ENCODE measurements at regions not wholly inside any gene's neighbourhood (a gene's known extent, or its start where the extent isn't known, plus 50 kb on each side); places are given as distances from the start of the nearest gene placed in this dataset.
A peak's percentile ranks its signal among the peaks of the same experiment; 100 is the strongest.

DNA sequence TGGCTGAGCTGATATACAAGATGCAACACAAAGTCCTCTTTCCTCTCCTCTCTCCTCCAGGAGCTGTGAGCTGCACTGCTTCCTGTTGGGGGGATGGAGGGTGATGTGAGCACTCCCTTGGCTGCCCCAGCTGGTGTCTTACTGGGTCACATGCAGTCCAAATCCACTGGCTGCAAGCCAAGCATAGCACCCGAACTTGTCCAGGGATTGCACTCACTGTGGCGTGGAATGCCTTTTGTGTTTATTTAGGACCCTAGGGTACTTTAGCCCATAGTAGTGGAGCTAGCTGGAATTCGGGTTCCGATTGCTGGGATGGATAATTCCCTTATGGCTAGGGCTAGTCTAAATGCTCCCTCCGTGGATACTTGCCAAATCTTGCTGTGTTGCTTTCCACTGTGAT lies 424.9 kb upstream of the SYT1 start:
- Histone ChIP-seq H3K9ac (ENCODE audit: low read depth, low read length) (no peak overlapping the region), H3K36me3 (ENCODE audit: control insufficient read depth, insufficient read depth, low read length) (no peaks in the 10 kb centered on the region), H2AK9ac (replicated peaks; ENCODE audit: low read depth, low read length, poor library complexity) (no peak overlapping the region), H3K4ac (ENCODE audit: low read depth, low read length) (no peak overlapping the region), H3K79me1 (ENCODE audit: low read depth in 1 of 2, low read length in 2 of 2) (no peaks in the 10 kb centered on the region), H2BK120ac (ENCODE audit: low read depth, low read length) (no peak overlapping the region), H3K18ac (ENCODE audit: low read depth, low read length) (no peak overlapping the region), H2BK5ac (ENCODE audit: low read depth, low read length, poor library complexity, severe bottlenecking) (no peak overlapping the region), H3K9me1 (ENCODE audit: insufficient read depth, low read length) (no peaks in the 10 kb centered on the region), H3K14ac (replicated peaks; ENCODE audit: low read depth, low read length) (no peak overlapping the region), H4K8ac (ENCODE audit: low read depth in 2 of 2, low read length in 2 of 2) (no peak overlapping the region), H2BK20ac (ENCODE audit: low read depth, low read length) (no peak overlapping the region), H3K23ac (ENCODE audit: low read depth, low read length) (no peak overlapping the region), H3K4me1 (ENCODE audit: control insufficient read depth, insufficient read depth, low read length) (no peaks in the 10 kb centered on the region), H2AFZ (replicated peaks; ENCODE audit: low read length, poor library complexity) (no peak overlapping the region), H3K4me3 (ENCODE audit: insufficient read depth, low read depth, low read length) (no peak overlapping the region), H3K9me3 (ENCODE audit: control insufficient read depth, insufficient read depth, low read length) (no peaks in the 10 kb centered on the region), H2BK15ac (ENCODE audit: low read depth, low read length) (no peak overlapping the region), H3K56ac (ENCODE audit: extremely low read depth, insufficient read depth, low read length) (no peak overlapping the region), H3K4me2 (ENCODE audit: low read depth, low read length) (no peak overlapping the region), H4K91ac (ENCODE audit: insufficient read depth, low read depth, low read length) (no peak overlapping the region), H4K5ac (ENCODE audit: low read depth, low read length) (no peak overlapping the region), H3K27me3 (ENCODE audit: control insufficient read depth, insufficient read depth, low read length) (no peaks in the 10 kb centered on the region), H4K20me1 (ENCODE audit: insufficient read depth, low read length) (no peaks in the 10 kb centered on the region), H2AK5ac (ENCODE audit: low read depth, low read length) (peak overlapping the region; percentile 4; the same call in 1 of the 2 replicates), H3K27ac (ENCODE audit: insufficient read depth, low read length) (no peak overlapping the region)
- ChIA-PET CTCF (no interaction called here), POLR2A (ENCODE audit: unreplicated experiment) (no interaction called here)
- TF ChIP-seq RCOR1 (IDR thresholded peaks at IDR 0.05; ENCODE audit: insufficient replicate concordance, low read length) (no peak), CHD1 (IDR thresholded peaks at IDR 0.05; ENCODE audit: low read depth, low read length) (no peak), BHLHE40 (IDR thresholded peaks at IDR 0.05; ENCODE audit: low read depth, low read length) (no peak), MXI1 (IDR thresholded peaks at IDR 0.05; ENCODE audit: borderline replicate concordance, low read depth, low read length) (no peak), RFX5 (IDR thresholded peaks at IDR 0.05; ENCODE audit: low read depth, low read length) (no peak), RAD21 (IDR thresholded peaks at IDR 0.05; ENCODE audit: low read length) (no peak), NFE2L2 (IDR thresholded peaks at IDR 0.05; ENCODE audit: low read depth, low read length) (no peak), MAFK (IDR thresholded peaks at IDR 0.05; ENCODE audit: low read depth, low read length) (no peak), POLR2A (IDR thresholded peaks at IDR 0.05; ENCODE audit: low read depth, low read length) (no peak), MAZ (IDR thresholded peaks at IDR 0.05; ENCODE audit: borderline replicate concordance, low read depth, low read length) (no peak), CEBPB (IDR thresholded peaks at IDR 0.05; ENCODE audit: low read depth, low read length) (no peak)
- TF ChIP-seq, protein P1, sequence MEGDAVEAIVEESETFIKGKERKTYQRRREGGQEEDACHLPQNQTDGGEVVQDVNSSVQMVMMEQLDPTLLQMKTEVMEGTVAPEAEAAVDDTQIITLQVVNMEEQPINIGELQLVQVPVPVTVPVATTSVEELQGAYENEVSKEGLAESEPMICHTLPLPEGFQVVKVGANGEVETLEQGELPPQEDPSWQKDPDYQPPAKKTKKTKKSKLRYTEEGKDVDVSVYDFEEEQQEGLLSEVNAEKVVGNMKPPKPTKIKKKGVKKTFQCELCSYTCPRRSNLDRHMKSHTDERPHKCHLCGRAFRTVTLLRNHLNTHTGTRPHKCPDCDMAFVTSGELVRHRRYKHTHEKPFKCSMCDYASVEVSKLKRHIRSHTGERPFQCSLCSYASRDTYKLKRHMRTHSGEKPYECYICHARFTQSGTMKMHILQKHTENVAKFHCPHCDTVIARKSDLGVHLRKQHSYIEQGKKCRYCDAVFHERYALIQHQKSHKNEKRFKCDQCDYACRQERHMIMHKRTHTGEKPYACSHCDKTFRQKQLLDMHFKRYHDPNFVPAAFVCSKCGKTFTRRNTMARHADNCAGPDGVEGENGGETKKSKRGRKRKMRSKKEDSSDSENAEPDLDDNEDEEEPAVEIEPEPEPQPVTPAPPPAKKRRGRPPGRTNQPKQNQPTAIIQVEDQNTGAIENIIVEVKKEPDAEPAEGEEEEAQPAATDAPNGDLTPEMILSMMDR (conservative IDR thresholded peaks at IDR 0.05; ENCODE audit: low read depth, low read length), result no peak
- TF ChIP-seq, protein P2, sequence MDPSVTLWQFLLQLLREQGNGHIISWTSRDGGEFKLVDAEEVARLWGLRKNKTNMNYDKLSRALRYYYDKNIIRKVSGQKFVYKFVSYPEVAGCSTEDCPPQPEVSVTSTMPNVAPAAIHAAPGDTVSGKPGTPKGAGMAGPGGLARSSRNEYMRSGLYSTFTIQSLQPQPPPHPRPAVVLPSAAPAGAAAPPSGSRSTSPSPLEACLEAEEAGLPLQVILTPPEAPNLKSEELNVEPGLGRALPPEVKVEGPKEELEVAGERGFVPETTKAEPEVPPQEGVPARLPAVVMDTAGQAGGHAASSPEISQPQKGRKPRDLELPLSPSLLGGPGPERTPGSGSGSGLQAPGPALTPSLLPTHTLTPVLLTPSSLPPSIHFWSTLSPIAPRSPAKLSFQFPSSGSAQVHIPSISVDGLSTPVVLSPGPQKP (IDR thresholded peaks at IDR 0.05; ENCODE audit: borderline replicate concordance, low read depth, low read length), result no peak
- WGBS, 2 experiments (ENCODE audit: extremely low coverage in 2 of 2, insufficient read length in 1 of 2), result no CpG with 5 or more reads among the region's 5 CpGs
- no TSS peak for BruUV-seq (replicated peaks)
- intact Hi-C loops (cut with micrococcal nuclease), result no loop called here
- in situ Hi-C loops (cut with MboI; ENCODE audit: low sequenced_read_pairs), result no loop called here
- no peak for DNase-seq
- ATAC-seq (ENCODE audit: low read depth), result no peak
- dilution Hi-C loops (cut with HindIII; ENCODE audit: low sequenced_read_pairs, unreplicated experiment), result no loop called here
